ENCODE measurements at regions not wholly inside any gene's neighbourhood (a gene's known extent, or its start where the extent isn't known, plus 50 kb on each side); places are given as distances from the start of the nearest gene placed in this dataset.

- TF ChIP-seq, protein P1, sequence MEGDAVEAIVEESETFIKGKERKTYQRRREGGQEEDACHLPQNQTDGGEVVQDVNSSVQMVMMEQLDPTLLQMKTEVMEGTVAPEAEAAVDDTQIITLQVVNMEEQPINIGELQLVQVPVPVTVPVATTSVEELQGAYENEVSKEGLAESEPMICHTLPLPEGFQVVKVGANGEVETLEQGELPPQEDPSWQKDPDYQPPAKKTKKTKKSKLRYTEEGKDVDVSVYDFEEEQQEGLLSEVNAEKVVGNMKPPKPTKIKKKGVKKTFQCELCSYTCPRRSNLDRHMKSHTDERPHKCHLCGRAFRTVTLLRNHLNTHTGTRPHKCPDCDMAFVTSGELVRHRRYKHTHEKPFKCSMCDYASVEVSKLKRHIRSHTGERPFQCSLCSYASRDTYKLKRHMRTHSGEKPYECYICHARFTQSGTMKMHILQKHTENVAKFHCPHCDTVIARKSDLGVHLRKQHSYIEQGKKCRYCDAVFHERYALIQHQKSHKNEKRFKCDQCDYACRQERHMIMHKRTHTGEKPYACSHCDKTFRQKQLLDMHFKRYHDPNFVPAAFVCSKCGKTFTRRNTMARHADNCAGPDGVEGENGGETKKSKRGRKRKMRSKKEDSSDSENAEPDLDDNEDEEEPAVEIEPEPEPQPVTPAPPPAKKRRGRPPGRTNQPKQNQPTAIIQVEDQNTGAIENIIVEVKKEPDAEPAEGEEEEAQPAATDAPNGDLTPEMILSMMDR (IDR thresholded peaks at IDR 0.05): no peak
- no peak for TF ChIP-seq POLR2A (IDR thresholded peaks at IDR 0.05)
- Histone ChIP-seq H3K4me1 (no peaks in the 10 kb centered on the region), H3K4me3 (no peak overlapping the region), H3K27me3 (no peaks in the 10 kb centered on the region), H3K27ac (no peak overlapping the region), H3K9me3 (no peaks in the 10 kb centered on the region), H3K36me3 (no peaks in the 10 kb centered on the region)
- no peak for DNase-seq
These were observed 243.3 kb downstream of the SLC7A11 start for GRCh38 chr4:137998666-137999429.

- no peak for TF ChIP-seq POLR2A (IDR thresholded peaks at IDR 0.05)
- TF ChIP-seq, protein P1 (IDR thresholded peaks at IDR 0.05): no peak
- DNase-seq: no peak
- Histone ChIP-seq H3K4me3 (no peak overlapping the region), H3K36me3 (no peaks in the 10 kb centered on the region), H3K9me3 (no peaks in the 10 kb centered on the region), H3K27me3 (no peaks in the 10 kb centered on the region), H3K27ac (no peak overlapping the region), H3K4me1 (no peaks in the 10 kb centered on the region)
These were observed 244.7 kb downstream of the SLC7A11 start for GRCh38 chr4:137997496-137997895.

GRCh38 chr4:137994853-137995252 lies 247.3 kb downstream of the SLC7A11 start:
- no peak for TF ChIP-seq POLR2A (IDR thresholded peaks at IDR 0.05)
- TF ChIP-seq, protein P1 (IDR thresholded peaks at IDR 0.05): no peak

GRCh38 chr4:137993232-137993631 lies 248.9 kb downstream of the SLC7A11 start:
- Histone ChIP-seq H3K27ac (no peak overlapping the region), H3K4me3 (no peak overlapping the region), H3K9me3 (no peaks in the 10 kb centered on the region), H3K4me1 (no peaks in the 10 kb centered on the region), H3K27me3 (no peaks in the 10 kb centered on the region), H3K36me3 (no peaks in the 10 kb centered on the region)
- TF ChIP-seq, protein P1 (IDR thresholded peaks at IDR 0.05): no peak
- no peak for TF ChIP-seq POLR2A (IDR thresholded peaks at IDR 0.05)
- no peak for DNase-seq

More at GRCh38 chr4:137994853-137995252, 247.3 kb downstream of the SLC7A11 start:
- no peaks in the 10 kb centered on the region for H3K27me3 ChIP-seq
- H3K36me3 ChIP-seq: no peaks in the 10 kb centered on the region
- no peak overlapping the region for H3K27ac ChIP-seq
- no peak for DNase-seq
- H3K4me3 ChIP-seq: no peak overlapping the region
- no peaks in the 10 kb centered on the region for H3K4me1 ChIP-seq
- no peaks in the 10 kb centered on the region for H3K9me3 ChIP-seq

- Histone ChIP-seq H3K4me1 (no peaks in the 10 kb centered on the region), H3K27ac (no peak overlapping the region), H3K27me3 (no peaks in the 10 kb centered on the region), H3K9me3 (no peaks in the 10 kb centered on the region), H3K36me3 (no peaks in the 10 kb centered on the region), H3K4me3 (no peak overlapping the region)
- DNase-seq: no peak
- no peak for TF ChIP-seq POLR2A (IDR thresholded peaks at IDR 0.05)
- TF ChIP-seq, protein P1 (IDR thresholded peaks at IDR 0.05): no peak
These were observed 260.9 kb downstream of the SLC7A11 start for GRCh38 chr4:137981277-137981676.
